HG02943 (cell line): ENCODE measurements at regions not wholly inside any gene's neighbourhood (a gene's known extent, or its start where the extent isn't known, plus 50 kb on each side); places are given as distances from the start of the nearest gene placed in this dataset.
A peak's percentile ranks its signal among the peaks of the same experiment; 100 is the strongest.

Source experiments
- ATAC-seq: cut with Tn5 transposase; IDR thresholded peaks from one replicate; pipeline ENCODE4 v1.9.1; 2021; ENCODE audit warnings: mild to moderate bottlenecking, low read depth, moderate library complexity; ENCODE audit not compliant: unreplicated experiment

- no peak for ATAC-seq
Measured at GRCh38 chr3:6220447-6220846, 640.5 kb upstream of the GRM7 start.

GRCh38 chr3:6222069-6222468 is 638.8 kb upstream of the GRM7 start:
- ATAC-seq: no peak

- ATAC-seq: no peak
Measured at GRCh38 chr3:6223572-6223971, 637.3 kb upstream of the GRM7 start.

- no peak for ATAC-seq
Measured at GRCh38 chr3:6228958-6229683, 631.8 kb upstream of the GRM7 start.

GRCh38 chr3:6229778-6230410 is 631.0 kb upstream of the GRM7 start:
- no peak for ATAC-seq

GRCh38 chr3:6242104-6242503 is 618.8 kb upstream of the GRM7 start:
- ATAC-seq: no peak

- ATAC-seq: no peak
Measured at GRCh38 chr3:6248528-6248927, 612.4 kb upstream of the GRM7 start.

- no peak for ATAC-seq
Measured at GRCh38 chr3:6249679-6250078, 611.2 kb upstream of the GRM7 start.

- ATAC-seq: peak; percentile 69
Measured at GRCh38 chr3:6250167-6250566, 610.7 kb upstream of the GRM7 start.

- ATAC-seq: no peak
Measured at GRCh38 chr3:6251612-6252400, 609.1 kb upstream of the GRM7 start.

- no peak for ATAC-seq
Measured at GRCh38 chr3:6254490-6254889, 606.4 kb upstream of the GRM7 start.

- no peak for ATAC-seq
Measured at GRCh38 chr3:6255229-6255628, 605.7 kb upstream of the GRM7 start.

GRCh38 chr3:6260551-6261191 is 600.2 kb upstream of the GRM7 start:
- no peak for ATAC-seq

- no peak for ATAC-seq
Measured at GRCh38 chr3:6262010-6262409, 598.9 kb upstream of the GRM7 start.

GRCh38 chr3:6264036-6264435 is 596.9 kb upstream of the GRM7 start:
- no peak for ATAC-seq

GRCh38 chr3:6264906-6265305 is 596.0 kb upstream of the GRM7 start:
- no peak for ATAC-seq

GRCh38 chr3:6266135-6266534 is 594.8 kb upstream of the GRM7 start:
- ATAC-seq: no peak

- ATAC-seq: no peak
Measured at GRCh38 chr3:6273878-6274277, 587.0 kb upstream of the GRM7 start.

GRCh38 chr3:6281662-6282061 is 579.3 kb upstream of the GRM7 start:
- ATAC-seq: no peak

GRCh38 chr3:6282918-6283317 is 578.0 kb upstream of the GRM7 start:
- no peak for ATAC-seq
